H1 (cell line): ENCODE measurements at regions not wholly inside any gene's neighbourhood (a gene's known extent, or its start where the extent isn't known, plus 50 kb on each side); places are given as distances from the start of the nearest gene placed in this dataset.

Experiments used
- CHD7 ChIP-seq: fragments of 300-600 bp; sonication (generic); IDR thresholded peaks from 2 replicates; pipeline ENCODE4 v1.7.1; 2012; ENCODE audit warnings: low read length, moderate library complexity, mild to moderate bottlenecking, inconsistent platforms; ENCODE audit not compliant: insufficient replicate concordance
- HDAC6 ChIP-seq: IDR thresholded peaks from one replicate; pipeline ENCODE4 v1.7.1; 2012; ENCODE audit warnings: low read depth, mild to moderate bottlenecking, inconsistent platforms, low read length, moderate library complexity
- KDM5A ChIP-seq: fragments of 200-600 bp; IDR thresholded peaks from 2 replicates; pipeline ENCODE4 v1.7.1; 2012; ENCODE audit warnings: mild to moderate bottlenecking, low read length, inconsistent platforms, mixed read lengths
- POLR2A ChIP-seq, 2 experiments: IDR thresholded peaks; 1 replicate in 1 of 2; 2 replicates in 1 of 2; pipeline ENCODE4 v1.6.1; 2011; ENCODE audit warnings: low read depth in 2 of 2, low read length in 2 of 2, mild to moderate bottlenecking in 2 of 2; ENCODE audit errors: control extremely low read depth in 1 of 2
- SP2 ChIP-seq: IDR thresholded peaks from 2 replicates; pipeline ENCODE4 v1.6.1; 2012; ENCODE audit warnings: mild to moderate bottlenecking, low read length, inconsistent platforms
- YY1 ChIP-seq: IDR thresholded peaks from 2 replicates; pipeline ENCODE4 v1.6.1; 2011; ENCODE audit warnings: low read depth, mild to moderate bottlenecking, low read length

DNA sequence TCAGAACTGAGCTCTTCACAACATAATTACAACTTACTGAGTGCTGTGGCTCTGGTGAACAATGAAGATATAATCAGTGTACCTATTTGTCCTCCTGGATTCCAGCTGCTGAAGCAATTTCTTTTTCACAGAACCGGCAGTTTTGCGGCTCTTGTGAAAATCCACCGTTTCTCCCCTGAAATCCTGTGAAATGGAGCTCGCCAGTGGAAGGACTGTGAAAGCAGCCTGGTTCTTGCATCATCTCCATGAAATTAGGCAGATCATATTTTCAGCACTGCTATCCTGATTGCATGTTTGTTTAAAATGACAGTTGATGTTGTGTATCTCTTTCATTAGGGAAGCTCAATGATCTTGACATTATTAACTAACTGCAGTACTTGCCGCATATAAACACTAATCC, 120.2 kb upstream of the SNX19 start (continued):
- TF ChIP-seq CHD7, result no peak
- TF ChIP-seq HDAC6, result no peak
- no peak for TF ChIP-seq SP2
- TF ChIP-seq KDM5A, result no peak
- no peak for TF ChIP-seq POLR2A (IDR thresholded peaks at IDR 0.05; ENCODE audit: control extremely low read depth in 1 of 2, low read depth in 2 of 2, low read length in 2 of 2)
- TF ChIP-seq YY1, result no peak
